Activated CD4-positive, alpha-beta T cell treated with anti-CD3 and anti-CD28 coated beads, Interleukin-2, Interleukin-6, amounts not matched to agents 100 ng/mL and 50 ng/mL, durations not matched to agents 16 hours and 8 hours (primary cell): ENCODE measurements at regions not wholly inside any gene's neighbourhood (a gene's known extent, or its start where the extent isn't known, plus 50 kb on each side); places are given as distances from the start of the nearest gene placed in this dataset.

ENCODE experiments used
- DNase-seq: peaks from one replicate; pipeline ENCODE4 v3.0.0-alpha.2; 2020

DNA sequence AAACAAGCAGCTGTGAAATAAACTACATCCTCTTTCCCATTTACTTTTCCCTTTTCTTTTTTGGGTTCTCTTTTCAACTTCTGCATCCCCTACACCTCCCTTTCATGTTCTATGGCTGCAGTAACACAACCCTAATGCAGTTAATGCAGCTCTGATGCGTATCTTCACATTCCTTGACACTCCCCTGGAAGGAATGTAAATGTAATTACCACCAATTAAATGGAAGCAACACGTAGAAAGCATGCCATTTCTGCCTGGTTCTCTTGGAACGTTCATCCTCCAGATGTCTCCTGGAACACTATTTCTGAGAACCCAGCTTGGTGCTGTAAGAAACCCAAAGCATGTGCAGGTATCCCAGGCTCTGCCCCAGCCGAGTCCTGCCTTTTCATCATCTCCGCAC is 166.8 kb upstream of the FREM2 start:
- DNase-seq: no peak

DNA sequence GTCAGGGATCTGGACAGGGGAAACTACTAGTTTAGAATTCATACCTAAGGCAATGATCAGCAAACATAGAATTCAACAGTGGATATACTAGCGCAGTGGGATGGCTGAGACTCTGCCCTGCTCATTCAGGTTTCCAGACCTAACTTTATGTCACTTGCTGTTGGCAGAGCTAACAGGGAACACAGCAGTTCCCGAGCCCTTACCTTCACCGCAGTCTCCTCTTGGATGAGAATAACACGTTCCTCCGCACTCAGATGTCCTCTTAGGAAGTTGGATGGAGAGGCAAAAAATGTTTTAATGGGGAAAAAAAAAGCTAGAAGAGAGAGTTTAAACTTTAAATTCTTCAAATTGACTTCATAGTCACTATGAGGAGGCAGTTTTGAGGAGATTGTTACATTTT is 159.7 kb upstream of the FREM2 start:
- DNase-seq: no peak

DNA sequence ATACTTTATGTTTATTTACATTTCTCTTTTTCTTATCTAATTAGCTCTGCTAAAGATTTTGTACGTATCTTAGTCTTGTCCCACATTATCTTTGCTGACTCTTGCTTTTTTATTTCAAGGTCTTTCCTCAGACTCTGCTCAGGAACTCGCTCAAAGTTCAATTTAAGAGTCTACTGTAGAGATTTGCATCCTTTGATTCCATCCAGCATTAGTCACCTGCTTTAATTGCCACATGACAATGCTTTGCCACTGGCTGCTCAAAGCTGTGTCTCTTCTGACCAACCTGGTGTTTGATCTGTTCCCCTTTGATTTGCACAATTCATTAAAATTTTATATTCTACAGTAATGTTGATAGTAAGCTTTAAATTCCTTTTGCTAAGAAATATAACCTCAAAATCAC is 157.9 kb upstream of the FREM2 start:
- no peak for DNase-seq

DNA sequence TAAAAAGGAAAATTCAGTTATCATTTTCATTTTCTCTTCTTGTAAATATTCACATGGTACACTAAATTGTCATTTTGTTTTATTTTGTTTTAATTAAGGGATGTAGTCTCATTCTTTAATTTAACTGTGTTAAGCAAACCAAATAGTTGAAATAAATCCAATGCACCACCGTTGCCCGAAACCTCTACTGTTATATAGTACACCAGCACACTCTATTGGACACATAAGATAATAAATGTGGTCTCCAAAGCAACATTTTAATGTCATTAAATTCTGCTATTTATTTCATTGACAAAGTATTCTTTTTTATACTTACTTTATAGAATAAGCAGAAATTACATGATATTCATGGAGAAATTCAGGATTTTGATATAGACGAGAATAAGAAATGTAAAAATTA is 156.4 kb upstream of the FREM2 start:
- no peak for DNase-seq

DNA sequence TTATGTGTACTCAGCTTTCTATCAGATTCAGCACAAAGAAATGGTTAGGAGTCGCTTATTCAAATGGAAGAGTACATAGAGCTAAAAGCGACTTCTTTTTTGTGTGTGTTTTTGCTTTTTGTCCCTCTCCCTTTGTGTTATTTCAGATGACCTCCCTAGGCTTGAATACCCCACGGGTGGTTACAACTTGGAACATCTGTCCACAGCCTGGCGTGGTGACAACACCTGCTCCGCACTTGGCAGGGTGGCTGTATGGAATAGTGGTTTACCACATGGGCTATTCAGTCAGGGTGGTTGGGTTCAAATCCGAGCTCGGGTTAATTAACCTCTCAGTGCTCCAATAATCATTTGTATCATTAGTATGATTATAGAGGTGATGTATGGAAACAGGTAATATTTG is 151.6 kb upstream of the FREM2 start:
- DNase-seq: no peak

DNA sequence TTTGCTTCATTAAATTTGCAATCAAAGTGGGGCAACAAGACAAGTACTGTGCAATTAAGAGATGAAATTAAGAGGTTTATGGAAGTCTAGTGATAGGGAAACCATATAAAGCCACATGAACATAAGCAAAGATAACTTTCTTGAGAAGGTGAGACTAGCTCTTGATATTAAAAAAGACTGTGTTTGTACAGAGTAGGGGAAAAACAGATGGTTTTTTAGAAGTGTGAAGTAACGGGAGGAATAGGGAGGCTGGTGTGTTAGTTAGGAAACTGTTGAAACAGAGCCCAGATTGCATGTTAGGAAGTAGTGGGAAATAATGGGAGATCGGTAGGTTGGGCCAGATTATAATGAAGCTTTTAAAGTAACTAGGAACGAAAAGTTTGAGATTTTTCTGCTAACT is 149.8 kb upstream of the FREM2 start:
- DNase-seq: no peak

DNA sequence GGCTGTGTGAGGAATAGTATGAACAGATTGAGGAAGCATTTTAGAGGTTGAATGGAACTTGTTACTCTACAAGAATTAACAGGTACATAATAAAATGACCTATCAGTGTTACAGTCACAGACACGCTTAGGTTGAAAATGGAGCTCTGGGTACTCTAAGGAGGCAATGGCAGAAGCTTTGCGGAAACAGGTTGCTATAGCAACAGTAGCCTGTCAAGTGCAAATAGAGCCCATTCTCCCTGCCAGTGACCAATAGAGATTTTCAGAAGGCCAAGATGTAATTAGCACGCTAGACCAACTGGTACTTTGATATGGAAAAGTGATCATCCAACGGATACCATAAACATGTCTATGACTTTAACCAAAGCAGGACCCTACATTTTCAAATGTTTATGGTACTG is 148.5 kb upstream of the FREM2 start:
- no peak for DNase-seq

DNA sequence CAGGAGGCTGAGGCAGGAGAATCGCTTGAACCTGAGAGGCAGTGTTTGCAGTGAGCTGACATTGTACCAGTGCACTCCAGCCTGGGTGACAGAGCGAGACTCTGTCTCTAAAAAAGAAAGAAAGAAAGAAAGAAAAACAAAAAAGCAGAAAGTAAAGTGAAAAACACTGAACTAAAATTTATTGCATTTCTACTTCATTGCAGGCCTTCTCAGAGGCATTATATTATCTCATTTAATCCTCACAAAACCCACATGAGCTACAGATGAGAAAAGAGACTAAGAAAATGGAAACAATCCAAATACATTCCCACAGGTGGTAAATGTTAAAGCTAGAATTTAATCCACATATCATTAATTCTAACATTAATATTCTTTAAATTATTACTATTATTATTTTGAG is 147.2 kb upstream of the FREM2 start:
- no peak for DNase-seq

DNA sequence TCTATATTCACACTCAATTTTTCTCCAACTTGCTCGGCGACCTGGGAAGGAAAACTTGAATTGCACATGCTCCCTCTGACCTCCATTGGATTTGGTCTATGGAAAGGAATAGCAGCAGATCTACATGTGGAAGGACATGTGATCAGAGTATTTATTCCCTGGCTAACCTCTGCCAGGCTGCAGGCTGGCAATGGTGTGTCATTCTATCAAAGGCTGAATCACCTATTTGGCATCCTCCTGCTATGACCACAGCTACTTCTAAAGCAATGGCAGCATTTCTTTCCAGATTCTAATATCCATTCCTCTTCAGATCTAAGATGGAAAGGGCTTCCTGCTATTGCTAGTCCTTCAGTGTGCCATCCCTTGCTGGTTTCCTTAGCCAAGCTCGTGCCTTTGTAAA is 144.3 kb upstream of the FREM2 start:
- no peak for DNase-seq

DNA sequence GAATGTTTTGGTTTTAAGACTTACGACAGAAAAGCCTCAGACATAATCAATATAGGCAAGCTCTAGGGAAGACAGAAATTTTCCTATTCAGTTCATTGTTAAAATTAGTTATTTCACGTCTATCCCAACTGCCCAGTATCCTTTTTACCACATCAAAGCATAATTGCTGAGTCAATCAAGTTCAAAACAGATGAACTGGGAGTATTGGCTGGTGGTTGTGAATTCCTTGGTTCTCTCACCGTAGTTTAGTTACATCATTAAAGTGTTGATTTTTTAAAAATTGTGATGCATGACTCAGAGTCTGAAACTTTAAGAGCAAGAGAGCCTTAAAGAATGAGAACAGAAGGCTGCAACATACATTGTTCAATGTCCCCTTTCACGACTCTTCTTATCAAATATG is 143.3 kb upstream of the FREM2 start:
- no peak for DNase-seq

DNA sequence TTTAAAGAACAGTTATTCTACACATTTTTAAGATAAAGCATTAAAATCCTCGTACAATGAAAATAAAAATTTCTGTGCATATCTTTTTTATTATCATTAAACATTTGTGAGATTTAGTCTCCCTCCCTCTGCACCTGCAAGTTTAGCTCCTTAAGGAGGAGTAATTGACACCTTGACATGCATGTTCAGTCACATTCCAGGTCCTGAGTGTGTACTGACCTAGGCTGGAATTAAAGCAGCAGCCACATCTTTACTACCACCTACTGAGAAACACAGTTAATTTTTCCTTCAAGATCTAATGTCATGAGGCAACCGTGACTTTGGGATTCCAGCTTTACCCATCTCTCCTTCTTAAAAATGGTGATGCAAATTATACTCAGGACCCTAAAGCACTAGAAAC is 123.1 kb upstream of the FREM2 start:
- no peak for DNase-seq

DNA sequence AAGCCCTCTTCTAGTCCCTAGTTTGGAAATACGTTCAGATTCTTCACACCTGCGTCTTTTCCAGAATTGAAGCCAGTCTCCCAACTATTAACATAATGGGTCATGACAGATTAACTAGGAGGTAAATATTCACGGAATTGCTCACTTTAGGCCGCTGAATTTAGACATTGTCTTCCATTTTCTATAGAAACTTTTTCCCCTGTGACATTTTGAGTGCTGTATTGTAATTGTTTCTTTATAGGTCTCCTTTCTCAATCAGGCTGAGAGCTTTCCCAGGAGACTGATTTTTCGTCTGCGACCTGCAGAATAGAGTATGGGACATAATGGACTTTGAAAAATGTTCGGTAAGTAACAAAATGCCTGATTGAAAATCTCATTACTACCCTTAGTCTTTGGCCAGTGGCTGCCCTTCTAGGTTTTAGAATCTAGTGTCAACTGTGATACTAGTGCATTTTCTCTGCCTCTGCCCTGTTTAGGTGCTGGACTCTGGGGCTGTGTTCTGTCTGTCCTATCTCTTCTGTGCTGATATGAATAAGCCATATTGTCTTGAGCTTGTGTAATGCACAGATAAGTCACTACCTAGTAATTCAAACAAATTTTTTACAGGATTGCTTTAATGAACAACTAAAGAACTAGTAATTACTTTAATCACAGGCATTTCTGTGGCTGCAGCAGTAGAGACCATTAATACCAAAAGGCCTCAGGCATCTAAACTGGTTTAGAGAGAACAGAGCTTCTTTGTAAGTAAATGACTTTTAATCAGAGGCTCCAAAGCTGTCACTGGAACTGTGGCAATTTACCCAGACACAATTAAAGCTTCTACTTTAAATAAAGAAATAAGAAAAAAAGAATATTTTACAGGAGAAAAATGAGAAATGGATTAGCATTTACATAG is 122.4 kb upstream of the FREM2 start:
- DNase-seq: no peak

DNA sequence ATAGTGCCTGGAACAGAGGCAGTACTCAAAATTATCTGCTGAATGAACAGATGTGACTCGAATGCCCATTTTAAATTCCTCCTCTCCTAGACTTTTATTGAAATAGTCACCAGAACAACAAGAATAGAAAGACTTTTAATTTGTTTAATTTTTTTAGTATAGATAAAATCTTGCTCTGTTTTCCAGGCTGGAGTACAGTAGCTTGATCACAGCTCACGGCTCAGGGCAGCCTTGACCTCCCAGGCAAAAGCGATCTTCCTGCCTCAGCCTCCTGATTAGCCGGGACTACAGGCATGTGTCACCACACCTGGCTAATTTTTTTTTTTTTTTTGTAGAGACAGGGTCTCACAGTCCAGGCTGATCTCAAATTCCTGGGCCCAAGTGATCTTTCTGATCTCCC is 120.9 kb upstream of the FREM2 start:
- no peak for DNase-seq

DNA sequence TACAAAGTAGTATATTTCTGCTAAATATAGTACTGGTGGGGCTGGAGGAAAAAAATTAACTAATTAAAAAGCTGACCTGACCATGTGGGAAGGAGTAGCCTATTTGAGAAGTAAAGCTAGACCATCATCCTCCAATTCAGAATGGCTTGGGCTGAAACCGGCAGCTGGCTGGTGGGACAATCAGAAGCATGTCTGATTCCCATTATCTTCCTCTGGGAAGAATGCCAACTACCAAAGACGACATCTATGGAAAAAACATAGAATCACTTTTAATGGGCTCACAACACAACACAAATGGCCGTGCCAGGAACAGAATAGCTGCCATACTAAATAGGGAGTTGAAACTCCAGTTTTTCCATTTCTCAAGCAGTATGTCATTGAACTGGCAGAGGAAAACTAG is 120.4 kb upstream of the FREM2 start:
- no peak for DNase-seq

DNA sequence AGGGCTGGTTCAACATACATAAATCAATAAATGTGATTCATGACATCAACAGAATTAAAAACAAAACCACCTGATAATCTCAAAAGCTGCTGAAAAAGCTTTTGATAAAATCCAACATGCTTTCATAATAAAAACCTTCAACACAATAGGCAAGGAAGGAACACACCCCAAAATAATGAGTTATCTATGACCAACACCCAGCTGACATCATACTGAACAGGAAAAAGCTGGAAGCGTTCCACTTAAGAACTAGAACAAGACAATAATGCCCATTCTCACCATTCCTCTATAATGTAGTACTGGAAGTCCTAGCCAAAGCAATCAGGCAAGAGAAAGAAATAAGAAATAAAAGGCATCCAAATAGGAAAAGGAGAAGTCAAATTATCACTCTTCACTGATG is 116.2 kb upstream of the FREM2 start:
- DNase-seq: no peak

DNA sequence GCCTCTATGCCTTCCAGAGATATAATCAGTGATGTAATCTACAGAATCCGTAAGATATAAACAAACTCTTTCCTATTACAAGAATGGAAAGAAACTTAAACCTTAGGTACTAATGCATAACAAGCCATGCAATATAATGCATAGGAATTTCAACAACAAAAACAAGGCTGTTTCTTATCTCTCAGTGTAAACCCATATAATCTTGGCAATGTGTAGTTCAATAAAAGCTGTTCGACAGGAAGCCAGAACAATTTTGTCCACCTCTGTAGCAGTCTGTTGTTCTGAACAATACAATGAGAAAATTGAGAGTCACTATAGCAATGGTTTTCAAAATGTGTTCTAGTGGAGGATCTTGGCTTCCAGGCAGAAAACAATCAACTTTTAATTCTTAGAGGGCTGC is 111.5 kb upstream of the FREM2 start:
- no peak for DNase-seq

DNA sequence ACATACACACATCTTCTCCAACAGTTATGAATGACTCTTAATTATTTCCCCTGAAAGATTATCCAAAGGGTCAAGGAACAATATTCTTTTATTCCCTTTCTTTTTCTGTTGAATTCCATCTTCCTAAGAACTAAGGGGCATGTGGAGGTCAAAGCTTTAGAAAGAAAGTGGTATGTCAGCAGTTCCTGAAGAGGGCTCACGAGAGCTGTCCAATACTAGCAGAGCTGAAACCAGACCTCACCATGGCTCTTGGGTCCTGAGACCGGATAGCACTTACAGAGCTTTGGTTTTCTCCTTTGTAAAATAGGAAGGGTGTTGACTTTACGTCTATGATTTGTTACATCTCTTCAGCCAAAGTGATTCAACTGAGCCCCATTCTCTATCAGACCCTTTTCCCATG is 109.8 kb upstream of the FREM2 start:
- no peak for DNase-seq

DNA sequence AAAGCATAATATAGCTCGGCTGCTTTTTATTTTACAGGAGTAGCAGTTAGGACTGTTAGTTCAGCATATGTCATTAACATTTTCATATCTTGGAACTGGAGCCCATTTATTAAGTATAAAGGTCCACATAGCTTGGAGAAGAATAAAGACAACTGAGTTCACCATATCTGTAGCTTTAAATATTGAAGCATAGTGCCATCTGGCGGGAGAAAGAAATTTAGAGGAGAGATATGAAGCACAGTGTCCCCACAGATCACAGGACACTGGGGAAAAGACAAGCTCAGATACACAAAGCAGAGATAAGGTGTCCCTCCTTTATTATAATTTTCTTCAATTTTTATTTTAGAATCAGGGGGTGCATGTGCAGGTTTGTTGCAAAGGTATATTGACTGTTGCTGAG is 104.7 kb upstream of the FREM2 start:
- peak; percentile 34 for DNase-seq

DNA sequence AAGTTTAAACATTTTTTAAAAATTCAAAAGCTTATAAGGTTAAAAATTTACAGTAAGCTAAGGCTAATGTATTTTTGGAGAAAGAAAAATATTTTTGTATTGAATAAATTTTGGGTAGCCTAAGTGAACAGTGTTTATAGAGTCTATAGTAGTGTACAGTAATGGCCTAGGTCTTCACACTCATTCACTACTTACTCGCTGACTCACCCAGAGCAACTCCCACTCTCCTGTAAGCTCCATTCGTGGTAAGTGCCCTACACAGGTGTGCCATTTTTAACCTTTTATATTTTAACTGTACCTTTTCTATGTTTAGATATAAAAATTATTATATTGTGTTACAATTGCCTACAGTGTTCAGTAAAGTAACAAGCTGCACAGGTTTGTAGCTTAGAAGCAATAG is 96.6 kb upstream of the FREM2 start:
- DNase-seq: no peak

DNA sequence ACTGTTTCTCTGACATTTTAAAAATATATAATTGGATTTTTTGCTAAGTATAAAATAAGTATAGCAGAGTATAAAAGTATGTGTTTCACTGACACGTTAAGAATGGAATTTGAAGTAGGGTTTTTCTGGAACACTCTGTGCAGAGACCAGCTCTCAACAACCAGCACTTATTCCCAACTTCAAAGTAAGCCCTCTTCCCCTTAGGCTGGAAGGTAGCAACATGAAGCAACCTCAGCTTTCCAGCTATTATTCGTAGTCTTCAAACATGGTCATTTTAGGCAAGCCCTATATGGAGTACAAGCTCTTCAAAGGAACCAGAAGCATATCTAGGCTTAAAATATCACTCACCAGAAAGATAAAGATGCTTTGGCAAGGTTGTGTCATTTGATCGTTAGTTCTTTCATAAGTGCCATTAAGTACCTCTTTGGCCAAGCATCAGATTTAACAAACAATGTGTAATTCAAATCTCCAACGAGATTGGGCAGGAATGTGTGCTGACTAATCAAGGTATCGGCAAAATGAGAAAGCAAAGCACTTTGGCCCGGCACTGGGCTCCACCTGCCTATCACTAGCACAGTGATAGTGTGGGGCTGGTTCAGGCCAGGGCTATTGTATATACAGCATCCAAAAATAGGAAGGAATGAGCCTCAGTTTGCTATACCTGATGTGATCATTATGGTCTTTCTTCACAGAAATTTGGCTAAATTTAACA is 95.9 kb upstream of the FREM2 start:
- DNase-seq: no peak

DNA sequence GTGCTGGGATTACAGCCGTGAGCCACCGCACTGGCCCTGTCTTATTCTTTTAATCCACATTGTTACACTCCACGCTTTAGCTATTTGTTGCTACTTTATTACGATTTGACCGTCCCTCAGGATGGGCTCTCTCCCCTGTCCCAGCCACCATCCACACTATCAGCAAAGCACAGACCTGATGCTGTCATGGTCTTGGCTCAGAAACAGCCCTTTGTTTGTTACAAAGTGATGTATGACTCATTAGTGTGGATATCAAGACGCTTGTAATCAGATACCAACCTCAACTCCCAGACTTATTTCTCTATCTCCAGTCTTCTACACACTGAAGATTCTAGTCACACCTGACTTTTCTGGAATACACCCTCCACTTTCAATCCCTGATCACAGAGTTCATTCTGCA is 84.6 kb upstream of the FREM2 start:
- no peak for DNase-seq

DNA sequence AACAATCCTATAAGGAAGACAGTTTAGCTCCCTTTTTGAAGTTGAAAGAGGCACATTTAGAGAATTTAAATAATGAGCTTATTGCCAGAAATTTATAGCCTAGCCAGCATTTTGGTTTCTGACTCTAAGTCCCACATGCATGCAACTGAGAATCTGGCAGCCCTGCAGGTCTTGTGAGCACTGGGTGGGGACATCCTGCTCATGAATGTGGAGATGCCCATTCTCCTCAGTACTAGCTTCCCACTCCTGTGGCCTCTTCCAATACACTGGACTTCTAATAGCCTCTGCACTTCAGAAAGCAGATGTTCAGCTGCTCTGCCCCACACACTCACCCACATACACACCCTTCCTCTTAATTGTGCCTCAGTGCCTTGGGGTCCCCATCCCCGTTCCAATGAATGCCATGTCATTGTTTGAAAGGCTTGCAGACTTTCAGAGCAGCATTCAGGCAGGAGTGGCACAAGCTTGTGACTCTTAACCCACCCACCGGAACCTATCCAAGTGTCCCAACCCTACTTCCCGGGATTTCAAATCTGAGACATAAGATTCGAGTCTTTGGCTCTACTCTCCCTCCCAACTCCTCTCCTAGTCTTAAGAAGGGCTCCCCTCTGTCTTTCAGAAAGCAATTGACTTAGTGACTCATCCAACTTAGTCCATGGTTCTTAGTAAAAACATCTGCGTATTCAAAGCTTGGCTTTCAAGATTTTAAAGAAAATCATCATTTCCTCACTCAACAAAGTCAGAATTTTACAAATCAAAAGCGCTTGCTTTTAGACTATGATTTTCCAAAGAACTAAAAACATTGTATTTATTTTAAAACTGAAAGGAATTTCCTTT is 80.0 kb upstream of the FREM2 start:
- DNase-seq: no peak

DNA sequence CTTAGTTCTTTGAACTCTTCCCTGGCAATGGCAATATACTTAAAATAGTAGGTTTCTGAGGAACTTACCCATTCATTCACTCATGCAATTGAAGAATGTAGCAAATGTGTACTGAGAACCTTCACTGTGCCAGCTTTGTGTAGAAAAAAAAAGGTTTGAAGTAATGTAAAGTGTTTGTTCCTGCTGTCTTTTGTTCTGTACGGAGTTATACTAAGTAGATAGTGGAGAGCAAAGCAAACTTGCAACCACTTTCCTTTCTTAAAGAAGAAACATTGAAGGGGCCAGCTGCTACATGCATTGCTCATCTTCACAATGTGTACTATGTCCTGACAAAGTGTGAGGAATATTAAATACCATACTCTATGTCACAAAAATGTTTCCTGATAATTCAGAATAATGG is 68.9 kb upstream of the FREM2 start:
- DNase-seq: no peak

DNA sequence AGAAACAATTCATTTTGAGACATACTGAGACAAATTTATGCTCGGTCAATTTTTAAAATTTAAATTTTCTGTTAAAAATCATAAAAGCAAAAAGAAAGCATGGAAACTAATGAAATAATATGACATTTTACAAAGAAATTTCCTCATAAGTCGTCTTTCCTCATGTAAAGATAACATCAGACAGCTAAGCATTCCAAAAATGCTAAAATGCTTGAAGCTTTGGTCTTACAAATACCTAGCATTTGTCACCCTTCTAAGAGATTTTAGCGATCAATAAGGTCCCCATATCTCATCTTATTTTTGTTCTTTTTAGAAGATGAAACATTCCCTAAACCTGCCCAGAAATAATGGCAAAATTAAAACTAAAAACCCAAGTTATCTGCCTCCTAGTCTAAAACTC is 68.5 kb upstream of the FREM2 start:
- DNase-seq: no peak
